GM20431 (cell line): ENCODE measurements at regions not wholly inside any gene's neighbourhood (a gene's known extent, or its start where the extent isn't known, plus 50 kb on each side); places are given as distances from the start of the nearest gene placed in this dataset.
"Not testable (repeated sequence)": the region's sequence is repeated elsewhere in the genome, so short reads cannot be mapped to it uniquely, and the experiment has no call there.

Source experiments
- in situ Hi-C: fragments of 300-500 bp; cut with MseI, MboI; formaldehyde crosslinking; loops from one replicate; pipeline ENCODE4 v1.15.0; 2020; ENCODE audit warnings: low sequenced_read_pairs; ENCODE audit not compliant: unreplicated experiment

GRCh38 chr2:84231478-84231877 lies 227.6 kb downstream of the SUCLG1 start:
- in situ Hi-C loops: no loop called here

DNA sequence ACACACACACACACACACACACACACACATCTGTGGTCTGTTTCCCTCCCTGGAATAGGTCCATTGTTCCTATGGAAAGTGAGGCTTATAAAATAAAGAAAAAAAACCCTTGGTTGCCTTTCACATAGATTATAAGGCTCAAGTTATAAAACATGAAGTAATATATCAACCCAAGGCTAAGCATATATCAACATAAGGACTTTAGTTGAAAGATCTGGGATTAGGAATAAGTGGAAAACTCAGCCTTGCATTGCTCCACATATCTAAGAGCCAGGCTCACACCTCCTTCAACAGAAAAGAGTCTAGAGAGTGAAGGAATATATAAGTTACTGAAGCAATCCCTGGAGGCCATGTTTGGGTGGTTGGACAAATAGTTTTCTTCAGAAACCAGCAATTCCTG lies 235.0 kb downstream of the SUCLG1 start:
- in situ Hi-C loops: no loop called here

DNA sequence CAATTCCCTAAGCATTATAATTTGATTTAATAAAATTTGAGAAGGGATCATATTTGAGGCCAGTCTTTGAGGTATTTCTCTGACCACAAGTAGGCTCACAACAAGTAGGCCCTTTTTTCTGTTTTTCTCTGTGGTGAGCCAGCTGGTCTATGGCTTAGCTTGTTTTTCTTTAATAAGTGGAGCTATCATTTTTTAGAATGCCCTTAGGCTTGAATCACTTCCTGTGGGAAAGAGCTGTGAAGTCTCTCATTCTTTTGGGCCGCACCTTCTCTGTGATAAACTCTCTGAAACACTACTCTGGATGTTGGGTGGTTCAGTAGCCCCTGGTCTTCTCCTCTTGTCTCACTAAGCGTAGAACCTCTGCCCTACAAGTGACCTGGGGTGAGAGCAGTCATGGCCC lies 235.9 kb downstream of the SUCLG1 start:
- in situ Hi-C loops: no loop called here

DNA sequence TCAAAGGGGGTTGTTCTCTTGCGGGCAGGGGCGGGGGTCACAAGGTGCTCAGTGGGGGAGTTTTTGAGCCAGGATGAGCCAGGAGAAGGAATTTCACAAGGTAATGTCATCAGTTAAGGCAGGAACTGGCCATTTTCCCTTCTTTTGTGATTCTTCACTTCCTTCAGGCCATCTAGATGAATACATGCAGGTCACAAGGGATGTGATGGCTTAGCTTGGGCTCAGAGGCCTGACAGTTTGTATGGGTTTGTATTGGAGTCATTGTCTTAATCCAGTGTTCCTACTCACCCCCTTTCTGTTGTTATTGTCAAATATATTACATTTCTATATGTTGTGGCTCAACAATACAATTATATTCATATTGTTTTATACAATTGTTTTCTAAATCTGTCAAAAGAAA lies 238.0 kb downstream of the SUCLG1 start:
- in situ Hi-C loops: not testable (repeated sequence)

DNA sequence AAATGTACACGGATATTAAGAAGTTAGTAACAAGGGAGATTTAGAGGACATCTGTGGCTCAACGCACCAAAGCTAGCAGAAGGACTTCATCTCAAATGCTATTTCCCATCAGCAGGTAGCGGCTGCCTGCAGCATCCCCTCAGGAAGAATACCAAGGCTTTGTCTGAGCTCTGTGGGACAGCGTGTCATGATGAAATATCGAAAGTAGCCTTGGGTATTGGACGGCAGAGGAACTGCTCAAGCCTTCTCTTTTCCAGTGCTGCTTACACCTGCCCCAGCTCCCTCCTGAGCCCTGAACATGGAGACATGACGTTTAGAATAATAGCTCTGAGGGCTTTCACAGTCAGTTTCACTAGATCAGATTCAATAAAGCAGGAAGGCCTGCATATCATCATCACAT lies 241.6 kb downstream of the SUCLG1 start:
- in situ Hi-C loops: no loop called here

DNA sequence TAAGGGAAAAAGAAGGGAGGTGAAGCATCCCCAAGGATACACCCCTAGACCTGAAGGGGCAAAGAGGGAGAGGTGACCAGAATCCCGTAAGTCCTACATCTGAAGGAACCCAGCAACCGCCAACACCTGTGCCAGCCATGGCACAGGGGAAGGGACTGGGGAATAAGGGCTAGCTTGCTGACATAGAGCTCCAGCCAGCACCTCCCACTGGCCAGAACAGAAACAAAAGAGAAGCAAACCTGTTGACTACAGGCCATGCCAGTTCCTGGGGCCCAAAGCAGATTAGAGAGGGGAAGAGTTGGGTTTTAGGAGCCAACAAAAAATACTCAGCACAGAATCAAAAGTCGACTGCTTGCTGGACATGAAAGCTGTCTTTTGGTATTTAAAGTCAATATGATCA lies 244.6 kb downstream of the SUCLG1 start:
- in situ Hi-C loops: no loop called here

DNA sequence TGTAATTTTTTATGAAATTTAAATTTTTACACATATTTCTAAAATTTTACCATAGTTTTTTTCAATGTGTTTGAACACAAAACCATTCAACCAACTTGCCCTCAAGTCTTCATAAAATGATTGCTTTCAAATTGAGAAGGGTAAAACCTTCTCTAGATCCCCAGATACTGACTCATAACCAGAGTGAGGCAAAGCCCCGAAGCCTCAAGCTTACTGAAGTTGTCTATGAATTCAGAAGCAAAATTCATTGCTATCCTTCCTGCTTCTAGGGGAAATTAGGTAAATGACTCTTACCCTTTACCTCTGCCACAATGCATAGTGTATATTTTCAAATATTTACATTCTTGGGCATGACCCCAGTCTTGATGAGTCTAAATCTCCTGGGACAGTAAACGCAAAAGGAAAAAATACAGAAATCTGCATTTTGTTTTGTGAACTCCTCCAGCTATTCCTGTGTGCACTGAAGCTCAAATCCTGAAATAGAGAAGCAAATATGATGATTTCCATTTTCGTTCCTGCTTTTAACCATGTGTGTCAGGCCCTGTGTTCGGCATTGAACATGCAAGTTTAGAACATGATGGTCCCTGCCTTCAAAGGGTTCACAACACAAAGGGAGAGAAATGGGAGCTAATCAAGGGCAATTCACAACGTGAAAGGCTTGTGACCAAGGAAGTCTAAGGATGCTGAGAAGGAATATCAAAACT lies 246.3 kb downstream of the SUCLG1 start:
- in situ Hi-C loops: no loop called here

DNA sequence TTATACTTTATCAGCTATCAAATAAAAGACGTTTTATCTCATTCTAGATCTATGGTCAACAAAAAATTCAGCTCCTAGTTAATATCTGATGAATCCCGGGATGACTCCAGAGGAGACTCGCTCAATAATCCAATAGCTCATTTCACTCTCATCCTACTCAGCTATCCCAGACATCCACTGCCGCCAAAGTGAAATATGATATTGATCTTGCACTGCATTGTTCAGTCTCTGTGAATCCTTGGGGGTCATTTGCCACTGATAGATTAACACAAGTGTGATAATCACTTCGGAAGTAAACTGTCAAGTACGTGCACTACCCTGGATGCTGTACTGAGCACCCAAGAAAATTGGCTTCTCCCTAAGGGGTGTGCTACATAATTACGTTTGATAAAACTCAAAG lies 249.1 kb downstream of the SUCLG1 start:
- in situ Hi-C loops: no loop called here

DNA sequence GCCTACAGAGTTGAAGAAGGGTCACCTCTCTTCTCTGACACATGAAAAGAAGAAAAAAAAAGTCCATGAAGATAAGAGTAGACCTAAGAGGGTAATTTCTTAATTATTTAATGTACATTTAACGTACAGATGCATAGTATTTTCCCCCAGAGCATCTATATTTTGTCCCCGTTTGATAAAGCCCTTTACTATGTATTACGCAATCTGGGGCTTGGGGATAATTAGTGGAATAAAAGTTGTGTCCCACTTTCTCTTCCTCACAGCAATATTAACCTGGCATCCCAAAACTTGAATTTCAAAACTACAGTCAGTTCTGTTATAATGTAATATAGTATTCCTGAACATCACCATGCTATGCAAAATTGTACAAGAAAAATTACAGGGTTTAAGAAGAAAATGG lies 254.1 kb downstream of the SUCLG1 start:
- in situ Hi-C loops: no loop called here

DNA sequence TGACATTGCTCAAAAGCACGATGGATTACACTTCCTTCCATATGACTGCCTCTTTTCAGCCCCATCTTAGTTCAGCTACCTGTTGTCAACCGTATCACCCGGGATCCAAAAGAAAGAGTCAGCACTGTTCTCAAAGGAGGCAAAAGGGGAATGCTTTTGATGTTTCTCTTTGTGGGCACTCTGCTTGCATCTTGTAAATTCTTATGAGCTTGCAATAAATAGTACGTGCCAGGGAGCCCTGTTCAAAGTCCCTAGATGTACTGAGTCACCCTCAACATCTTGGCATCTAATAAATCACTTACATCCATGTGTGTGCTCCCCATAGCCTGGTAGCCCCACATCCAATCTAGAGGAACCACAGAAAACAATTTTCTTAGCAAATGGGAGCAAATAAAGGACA lies 256.9 kb downstream of the SUCLG1 start:
- in situ Hi-C loops: no loop called here

- in situ Hi-C loops: no loop called here
These were observed 257.9 kb downstream of the SUCLG1 start for GRCh38 chr2:84201158-84201557.

DNA sequence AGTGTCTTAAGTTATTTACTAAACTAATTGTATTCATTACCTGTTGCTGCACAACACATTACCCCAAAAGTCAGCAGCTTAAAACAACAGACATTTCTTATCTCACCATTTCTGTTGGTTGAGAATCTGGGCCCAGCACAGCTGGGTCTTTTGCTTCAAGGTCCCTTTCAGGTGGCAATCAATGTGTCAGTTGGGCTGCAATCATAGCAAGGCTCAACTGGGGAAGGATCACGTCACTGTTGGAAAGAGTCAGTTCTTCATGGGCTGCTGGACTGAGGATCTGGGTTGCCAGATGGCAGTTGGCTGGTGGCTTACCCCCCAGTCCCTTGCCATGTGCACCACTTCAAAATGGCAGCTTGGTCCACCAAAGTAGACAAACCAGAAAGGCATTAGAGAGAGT lies 261.2 kb downstream of the SUCLG1 start:
- in situ Hi-C loops: no loop called here

DNA sequence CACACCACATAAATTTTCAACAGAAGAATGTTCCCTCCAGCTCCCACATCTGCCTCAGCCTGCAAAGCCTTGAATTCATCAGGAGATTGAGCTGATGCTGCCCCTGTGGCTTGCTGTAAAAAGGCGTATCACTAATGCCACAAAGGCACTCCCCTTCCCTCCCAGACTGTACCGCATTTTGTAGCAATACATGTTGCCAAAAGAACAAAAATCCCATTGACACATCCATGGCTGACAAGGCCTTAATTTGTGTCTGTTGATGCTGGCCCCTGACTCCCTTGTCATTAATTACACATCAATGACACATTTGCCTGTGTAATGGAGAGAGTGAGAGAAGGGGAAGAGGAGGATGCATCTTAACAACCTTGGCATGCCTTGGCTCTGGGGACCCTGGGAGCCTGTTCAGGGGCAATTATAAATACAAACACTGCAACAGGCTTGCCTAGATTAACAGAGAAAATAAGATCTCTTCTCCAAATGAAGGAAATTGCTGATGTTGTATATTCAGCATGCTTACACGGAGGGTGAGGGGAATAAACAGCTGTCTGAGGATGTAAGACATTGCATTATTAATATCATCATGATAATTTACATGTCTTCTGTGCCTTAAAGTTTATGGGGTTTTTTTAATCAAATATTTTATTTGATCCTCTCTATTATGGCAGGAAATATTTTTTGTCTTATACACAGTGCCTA lies 264.0 kb downstream of the SUCLG1 start:
- in situ Hi-C loops: no loop called here

- in situ Hi-C loops: no loop called here
These were observed 264.9 kb downstream of the SUCLG1 start for GRCh38 chr2:84194181-84194580.

GRCh38 chr2:84187258-84187657 lies 271.8 kb downstream of the SUCLG1 start:
- in situ Hi-C loops: no loop called here

DNA sequence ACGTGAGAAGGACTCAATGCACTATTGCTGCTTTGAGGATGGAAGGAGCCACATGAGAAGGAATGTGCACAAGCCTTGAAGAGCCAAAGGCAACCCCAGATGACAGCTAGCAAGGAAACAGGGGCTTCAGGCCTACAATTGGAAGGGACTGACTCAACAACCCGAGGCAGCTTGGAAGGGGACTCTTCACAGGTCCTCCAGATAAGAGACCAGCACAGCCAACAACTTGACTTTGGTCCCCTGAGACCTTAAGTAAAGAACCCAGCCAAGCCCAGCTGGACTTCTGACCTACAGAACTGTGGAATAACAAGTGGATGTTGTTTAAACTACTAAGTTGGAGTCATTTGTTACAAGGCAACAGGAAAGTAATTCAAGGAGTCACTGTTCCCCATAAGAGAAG lies 277.2 kb downstream of the SUCLG1 start:
- in situ Hi-C loops: no loop called here

- in situ Hi-C loops: no loop called here
These were observed 281.3 kb downstream of the SUCLG1 start for GRCh38 chr2:84177733-84178132.

DNA sequence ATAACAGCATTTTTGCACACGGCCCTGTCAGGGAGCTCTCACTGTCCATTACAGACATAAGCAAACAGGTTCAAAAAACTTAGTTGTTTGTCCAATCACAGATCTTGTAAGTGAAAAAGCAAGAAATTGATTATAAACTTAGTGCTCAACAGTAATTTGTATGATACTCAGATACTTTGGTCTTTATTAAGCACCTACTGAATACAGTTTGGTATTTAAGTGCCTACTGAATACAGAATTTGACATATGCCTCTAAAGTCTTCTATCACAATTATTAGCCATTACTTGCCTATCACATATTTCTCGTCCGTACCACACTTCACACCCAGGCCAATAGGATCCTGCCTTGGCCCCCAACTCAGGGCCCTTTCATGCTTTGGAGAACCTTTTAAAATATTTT lies 283.1 kb downstream of the SUCLG1 start:
- in situ Hi-C loops: no loop called here

GRCh38 chr2:84175340-84175739 lies 283.7 kb downstream of the SUCLG1 start:
- in situ Hi-C loops: no loop called here

GRCh38 chr2:84173041-84173440 lies 286.0 kb downstream of the SUCLG1 start:
- in situ Hi-C loops: no loop called here

GRCh38 chr2:84170979-84171378 lies 288.1 kb downstream of the SUCLG1 start:
- in situ Hi-C loops: no loop called here

DNA sequence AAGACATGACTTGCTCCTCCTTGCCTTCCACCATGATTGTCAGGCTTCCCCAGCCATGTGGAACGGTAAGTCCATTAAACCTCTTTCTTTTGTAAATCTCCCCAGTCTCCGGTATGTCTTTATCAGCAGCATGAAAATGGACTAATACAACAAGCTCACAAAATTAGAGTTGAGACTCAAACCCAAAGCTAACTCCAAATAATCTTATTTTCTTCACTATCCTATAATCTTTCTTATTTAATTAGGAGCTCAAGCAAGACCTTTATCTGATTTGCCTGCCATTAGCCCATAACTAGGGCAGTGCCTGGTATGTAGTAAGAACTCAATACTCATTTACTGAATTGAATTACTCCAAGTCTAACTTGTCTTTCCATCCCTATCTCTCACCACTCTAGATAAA lies 289.2 kb downstream of the SUCLG1 start:
- in situ Hi-C loops: no loop called here
